GM18951 (cell line): ENCODE measurements at regions not wholly inside any gene's neighbourhood (a gene's known extent, or its start where the extent isn't known, plus 50 kb on each side); places are given as distances from the start of the nearest gene placed in this dataset.

Experiments used
- POLR2A ChIP-seq: IDR thresholded peaks from 4 replicates; pipeline ENCODE4 v1.6.1; 2011; ENCODE audit warnings: mild to moderate bottlenecking; ENCODE audit not compliant: insufficient read length, insufficient read depth; ENCODE audit errors: extremely low read depth
- in situ Hi-C: fragments of 300-500 bp; cut with MboI; formaldehyde crosslinking; loops from one replicate; pipeline ENCODE4 v1.12.0; 2022; ENCODE audit warnings: low sequenced_read_pairs, mixed read lengths, inconsistent platforms; ENCODE audit not compliant: unreplicated experiment

GRCh38 chr2:65798641-65799040, 366.2 kb upstream of the SPRED2 start:
- in situ Hi-C loops = no loop called here
- no peak for TF ChIP-seq POLR2A

GRCh38 chr2:65794994-65795393, 362.6 kb upstream of the SPRED2 start:
- no peak for TF ChIP-seq POLR2A
- in situ Hi-C loops = no loop called here

GRCh38 chr2:65791404-65791975, 359.1 kb upstream of the SPRED2 start:
- in situ Hi-C loops = no loop called here
- TF ChIP-seq POLR2A = no peak

- TF ChIP-seq POLR2A = no peak
- in situ Hi-C loops = no loop called here
These were observed 358.2 kb upstream of the SPRED2 start for GRCh38 chr2:65790676-65790935.

GRCh38 chr2:65789923-65790675, 357.7 kb upstream of the SPRED2 start:
- no peak for TF ChIP-seq POLR2A

GRCh38 chr2:65788556-65788955, 356.2 kb upstream of the SPRED2 start:
- in situ Hi-C loops = no loop called here
- TF ChIP-seq POLR2A = no peak

More at GRCh38 chr2:65789923-65790675, 357.7 kb upstream of the SPRED2 start:
- in situ Hi-C loops = no loop called here

GRCh38 chr2:65786765-65787164, 354.4 kb upstream of the SPRED2 start:
- TF ChIP-seq POLR2A = no peak
- in situ Hi-C loops = no loop called here

GRCh38 chr2:65786007-65786717, 353.8 kb upstream of the SPRED2 start:
- in situ Hi-C loops = no loop called here

GRCh38 chr2:65782996-65783650, 350.7 kb upstream of the SPRED2 start:
- in situ Hi-C loops = no loop called here
- no peak for TF ChIP-seq POLR2A

More at GRCh38 chr2:65786007-65786717, 353.8 kb upstream of the SPRED2 start:
- no peak for TF ChIP-seq POLR2A

GRCh38 chr2:65782186-65782585, 349.8 kb upstream of the SPRED2 start:
- no peak for TF ChIP-seq POLR2A
- in situ Hi-C loops = no loop called here

- no peak for TF ChIP-seq POLR2A
- in situ Hi-C loops = no loop called here
These were observed 349.4 kb upstream of the SPRED2 start for GRCh38 chr2:65781756-65782155.

GRCh38 chr2:65779021-65779420, 346.6 kb upstream of the SPRED2 start:
- in situ Hi-C loops = no loop called here
- TF ChIP-seq POLR2A = no peak

- TF ChIP-seq POLR2A = no peak
These were observed 345.7 kb upstream of the SPRED2 start for GRCh38 chr2:65778137-65778536.

More at GRCh38 chr2:65778137-65778536, 345.7 kb upstream of the SPRED2 start:
- in situ Hi-C loops = no loop called here
